ENCODE measurements at regions not wholly inside any gene's neighbourhood (a gene's known extent, or its start where the extent isn't known, plus 50 kb on each side); places are given as distances from the start of the nearest gene placed in this dataset.

GRCh38 chr11:134654161-134654915, 242.3 kb upstream of the B3GAT1 start:
- no peak overlapping the region for H4K91ac ChIP-seq (replicated peaks; ENCODE audit: insufficient read length, low read length)
- FAIRE-seq (no peak), DNase-seq (ENCODE audit: low read depth in 1 of 2, low spot score in 2 of 2) (peak in 1 of 2 experiments; percentile 35)
- no peak overlapping the region for H2BK5ac ChIP-seq (ENCODE audit: low read depth, low read length)
- H3K79me2 ChIP-seq (ENCODE audit: control insufficient read depth in 1 of 2, insufficient read depth in 2 of 2, low read length in 2 of 2), result no peaks in the 10 kb centered on the region
- no peak overlapping the region for H3K18ac ChIP-seq (ENCODE audit: extremely low read depth, low read length)
- 85% methylated on average over 20 of the region's 20 CpGs; no CpG with 5 or more reads in 1 of the 2 experiments for WGBS, 2 experiments (ENCODE audit: extremely low coverage in 1 of 2, insufficient coverage in 1 of 2, insufficient read length in 1 of 2, insufficient replicate concordance in 2 of 2, low coverage in 1 of 2, low lambda C conversion rate in 2 of 2, missing lambda C conversion rate in 1 of 2)
- no peak overlapping the region for H2BK20ac ChIP-seq (ENCODE audit: low read length)
- H3K4me1 ChIP-seq (replicated peaks in 1 of 4; ENCODE audit: control insufficient read depth in 3 of 4, insufficient read depth in 4 of 4, low read length in 3 of 4), result no peaks in the 10 kb centered on the region; a peak in 1 of 7 replicates
- H4K5ac ChIP-seq (ENCODE audit: insufficient read length, low read depth, low read length), result no peak overlapping the region
- no peaks in the 10 kb centered on the region; the same call in 1 of the 2 replicates for H3K23me2 ChIP-seq (ENCODE audit: low read depth, low read length)
- no peak overlapping the region for H2AK5ac ChIP-seq (ENCODE audit: low read depth, low read length)
- TF ChIP-seq KDM1A (IDR thresholded peaks at IDR 0.05; ENCODE audit: borderline replicate concordance, low read length) (no peak), E2F6 (IDR thresholded peaks at IDR 0.05) (0 out of 2 replicates have a peak, but pooled peaks have one; percentile 35), MAX (IDR thresholded peaks at IDR 0.05) (peak; percentile 41; the same call in 1 of the 2 replicates)
- no peak overlapping the region for H3K9ac ChIP-seq (replicated peaks in 1 of 4; ENCODE audit: extremely low read depth in 1 of 4, low read depth in 3 of 4, low read length in 3 of 4)
- no peaks in the 10 kb centered on the region for H3K9me3 ChIP-seq (ENCODE audit: insufficient read depth in 2 of 2, low read depth in 1 of 2, low read length in 1 of 2)
- no peaks in the 10 kb centered on the region for H3K36me3 ChIP-seq (ENCODE audit: control insufficient read depth in 2 of 4, insufficient read depth in 4 of 4, low read length in 3 of 4)
- H2BK120ac ChIP-seq (replicated peaks; ENCODE audit: low read depth, low read length), result no peak overlapping the region
- H3K79me1 ChIP-seq (ENCODE audit: low read depth, low read length), result no peaks in the 10 kb centered on the region
- no peak overlapping the region for H3K4me2 ChIP-seq (ENCODE audit: insufficient read depth in 1 of 2, low read depth in 2 of 2, low read length in 2 of 2)
- H3K4me3 ChIP-seq (ENCODE audit: extremely low read depth in 1 of 4, insufficient read depth in 2 of 4, low read depth in 3 of 4, low read length in 4 of 4), result no peak overlapping the region
- no peak overlapping the region for H4K8ac ChIP-seq (ENCODE audit: extremely low read depth, insufficient read depth, low read length)
- POLR2A ChIA-PET (ENCODE audit: partially characterized antibody), result no interaction called here
- no peak overlapping the region for H3K23ac ChIP-seq (ENCODE audit: insufficient read length)
- H2AFZ ChIP-seq (ENCODE audit: low read length), result 0 out of 2 replicates have a peak overlapping the region, but pooled peaks have one; percentile 36
- H3K27ac ChIP-seq (ENCODE audit: low read depth, low read length), result no peak overlapping the region
- H4K20me1 ChIP-seq (replicated peaks in 1 of 2; ENCODE audit: control insufficient read depth in 1 of 2, insufficient read depth in 2 of 2, low read length in 2 of 2), result no peaks in the 10 kb centered on the region
- no peak overlapping the region for H3K14ac ChIP-seq (ENCODE audit: insufficient read length)
- no peak overlapping the region for H3K56ac ChIP-seq (replicated peaks; ENCODE audit: insufficient read length, low read depth, low read length)
- no peak overlapping the region for H3K4ac ChIP-seq (replicated peaks; ENCODE audit: insufficient read length, low read depth, low read length)
- H3K27me3 ChIP-seq (replicated peaks in 1 of 4; ENCODE audit: control insufficient read depth in 3 of 4, extremely low read depth in 1 of 4, insufficient read depth in 3 of 4, low read length in 3 of 4), result no peaks in the 10 kb centered on the region
- CTCF ChIA-PET (ENCODE audit: partially characterized antibody), result interaction anchor here (0.6 to 0.7 kb wide), 2 partner anchors 82 to 236 kb away, joined by 3 read pairs; no protein-coding TSS in a partner anchor
- no peak overlapping the region for H2BK15ac ChIP-seq (ENCODE audit: low read length)
- H2BK12ac ChIP-seq (ENCODE audit: low read depth, low read length), result no peak overlapping the region
